ENCODE measurements at regions not wholly inside any gene's neighbourhood (a gene's known extent, or its start where the extent isn't known, plus 50 kb on each side); places are given as distances from the start of the nearest gene placed in this dataset.

GRCh38 chr11:25615841-25616240 is 716.1 kb upstream of the ANO3 start:
- TF ChIP-seq CTCF (IDR thresholded peaks at IDR 0.05) (no peak), POLR2A (IDR thresholded peaks at IDR 0.05) (no peak)

Data from adrenal gland (tissue), 5 donors.